CD14-positive monocyte (primary cell): ENCODE measurements at regions not wholly inside any gene's neighbourhood (a gene's known extent, or its start where the extent isn't known, plus 50 kb on each side); places are given as distances from the start of the nearest gene placed in this dataset.

Experiments
- DNase-seq, 3 donors: peaks; one replicate each; pipeline ENCODE4 v3.0.0-alpha.2; 2011 to 2022
- H2AFZ ChIP-seq: 2 replicates; pipeline ENCODE4 v1.6.0; 2012; ENCODE audit warnings: mild to moderate bottlenecking, low read depth, low read length, inconsistent platforms; ENCODE audit not compliant: insufficient read depth, poor library complexity, severe bottlenecking
- H3K27ac ChIP-seq, 2 donors: 1 replicate in 1 of 2; 2 replicates in 1 of 2; pipeline ENCODE4 v1.5.1; 2012 to 2013; ENCODE audit warnings: low read length in 2 of 2, control low read depth in 1 of 2, inconsistent platforms in 1 of 2, low read depth in 1 of 2, mild to moderate bottlenecking in 1 of 2
- H3K27me3 ChIP-seq, 2 donors: one replicate each; pipeline versions ENCODE4 v1.6.0 to v1.6.1; 2011 to 2013; ENCODE audit warnings: low read length in 2 of 2; ENCODE audit not compliant: control insufficient read depth in 2 of 2, insufficient read depth in 2 of 2
- H3K36me3 ChIP-seq, 2 donors: replicated peaks in 1 of 2; 1 replicate in 1 of 2; 2 replicates in 1 of 2; pipeline versions ENCODE4 v1.5.1 to v1.6.1; 2012 to 2013; ENCODE audit warnings: low read length in 2 of 2, control low read depth in 1 of 2, inconsistent platforms in 1 of 2, mild to moderate bottlenecking in 1 of 2; ENCODE audit not compliant: insufficient read depth in 2 of 2, control insufficient read depth in 1 of 2
- H3K4me1 ChIP-seq, 2 donors: 1 replicate in 1 of 2; 2 replicates in 1 of 2; pipeline versions ENCODE4 v1.5.1 to v1.6.1; 2012 to 2013; ENCODE audit warnings: low read length in 2 of 2, control low read depth in 1 of 2, inconsistent platforms in 1 of 2, mild to moderate bottlenecking in 1 of 2, moderate library complexity in 1 of 2; ENCODE audit not compliant: insufficient read depth in 2 of 2, control insufficient read depth in 1 of 2
- H3K4me2 ChIP-seq: replicated peaks from 2 replicates; pipeline ENCODE3; 2012; ENCODE audit warnings: low read length, moderate library complexity, mild to moderate bottlenecking; ENCODE audit not compliant: poor library complexity, severe bottlenecking; ENCODE audit errors: extremely low read depth
- H3K4me3 ChIP-seq, 3 experiments: fragments of 200-600 bp in 1 of 3; sonication (generic) in 1 of 3; replicated peaks in 1 of 3; 1 replicate in 2 of 3; 2 replicates in 1 of 3; pipeline ENCODE4 v1.5.1; 2011 to 2013; ENCODE audit warnings: low read length in 3 of 3, mild to moderate bottlenecking in 3 of 3, control low read depth in 2 of 3, low read depth in 2 of 3, inconsistent platforms in 1 of 3, moderate library complexity in 1 of 3
- H3K79me2 ChIP-seq: 2 replicates; pipeline ENCODE4 v1.6.0; 2012; ENCODE audit warnings: mild to moderate bottlenecking, control low read depth, inconsistent platforms, low read length, moderate library complexity; ENCODE audit not compliant: insufficient read depth
- H3K9ac ChIP-seq: 2 replicates; pipeline ENCODE4 v1.6.0; 2017; ENCODE audit warnings: low read length, mild to moderate bottlenecking; ENCODE audit not compliant: insufficient read depth, poor library complexity, severe bottlenecking
- H3K9me3 ChIP-seq, 2 donors: replicated peaks in 1 of 2; 1 replicate in 1 of 2; 2 replicates in 1 of 2; pipeline versions ENCODE4 v1.5.1 to v1.6.1; 2012 to 2013; ENCODE audit warnings: low read length in 2 of 2, control low read depth in 1 of 2; ENCODE audit not compliant: control insufficient read depth in 1 of 2, insufficient read depth in 1 of 2
- H4K20me1 ChIP-seq: 2 replicates; pipeline ENCODE4 v1.6.0; 2012; ENCODE audit warnings: mild to moderate bottlenecking, low read length, control low read depth, moderate library complexity; ENCODE audit not compliant: insufficient read depth
- H3K27ac Mint-ChIP-seq, 7 donors: one replicate each; pipeline ENCODE4 v1.8.0; 2020; ENCODE audit warnings: mild to moderate bottlenecking in 7 of 7, mixed read lengths in 7 of 7, moderate library complexity in 6 of 7, inconsistent platforms in 2 of 7
- H3K27me3 Mint-ChIP-seq, 3 donors: one replicate each; pipeline ENCODE4 v1.8.0; 2021 to 2022; ENCODE audit warnings: low read depth in 3 of 3, mild to moderate bottlenecking in 3 of 3, mixed read lengths in 3 of 3, moderate library complexity in 3 of 3, inconsistent platforms in 1 of 3
- H3K36me3 Mint-ChIP-seq, 2 donors: one replicate each; pipeline ENCODE4 v1.8.0; 2020; ENCODE audit warnings: mixed read lengths in 2 of 2, inconsistent platforms in 1 of 2, mild to moderate bottlenecking in 1 of 2
- H3K4me1 Mint-ChIP-seq: one replicate; pipeline ENCODE4 v1.8.0; 2020; ENCODE audit warnings: mild to moderate bottlenecking, mixed read lengths
- H3K4me3 Mint-ChIP-seq, 2 donors: one replicate each; pipeline ENCODE4 v1.8.0; 2020; ENCODE audit warnings: mild to moderate bottlenecking in 2 of 2, mixed read lengths in 2 of 2, moderate library complexity in 1 of 2
- H3K9me3 Mint-ChIP-seq, 7 donors: one replicate each; pipeline ENCODE4 v1.8.0; 2020 to 2022; ENCODE audit warnings: mixed read lengths in 7 of 7, mild to moderate bottlenecking in 6 of 7, moderate library complexity in 6 of 7, inconsistent platforms in 2 of 7
- WGBS: methylation state at CpG from one replicate; pipeline ENCODE4 v1.1.5; 2013; ENCODE audit warnings: missing lambda C conversion rate; ENCODE audit not compliant: insufficient coverage; 5-methylcytosine and 5-hydroxymethylcytosine counted together
- intact Hi-C, 2 donors: fragments of 100-400 bp; cut with micrococcal nuclease; formaldehyde crosslinking; loops; one replicate each; pipeline versions ENCODE4 v1.15.0 to v1.15.1; 2023
- TF ChIP-seq, protein P1 (sequence below): fragments of 200-600 bp; IDR thresholded peaks from one replicate; pipeline ENCODE4 v1.8.0; 2022; ENCODE audit warnings: antibody characterized with exemption, mild to moderate bottlenecking

DNA sequence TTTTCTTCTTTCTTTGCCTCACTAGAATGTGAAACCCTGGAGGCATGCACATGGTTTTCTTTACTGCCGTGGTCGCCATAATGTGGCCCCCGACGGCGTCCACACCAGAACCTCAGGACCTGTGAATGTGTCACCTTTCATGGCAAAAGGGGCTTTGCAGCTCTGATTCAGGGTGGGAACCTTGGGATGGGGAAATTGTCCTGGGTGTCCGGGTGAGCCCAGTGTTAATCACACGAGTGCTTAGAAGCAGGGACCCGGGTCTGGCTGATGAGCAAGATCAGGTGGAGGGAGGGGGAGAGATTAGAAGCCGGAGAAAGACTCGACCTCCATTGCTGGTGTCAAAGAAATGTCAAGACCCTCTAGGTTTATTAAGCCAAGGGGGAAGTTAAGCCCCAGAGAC is 74.7 kb upstream of the SHISAL1 start:
- Mint-ChIP-seq H3K27me3 (peaks cover 6 to 9% (median 8%) of the 10 kb centered on the region in 3 donors), H3K4me3 (no peak overlapping the region), H3K36me3 (no peaks in the 10 kb centered on the region), H3K4me1 (no peaks in the 10 kb centered on the region), H3K27ac (no peak overlapping the region), H3K9me3 (peaks cover 0 to 3% (median 0%) of the 10 kb centered on the region in 7 donors)
- Histone ChIP-seq H3K27ac (no peak overlapping the region), H3K4me3 (no peak overlapping the region), H2AFZ (no peak overlapping the region), H3K9me3 (no peaks in the 10 kb centered on the region), H3K4me1 (no peaks in the 10 kb centered on the region), H3K79me2 (no peaks in the 10 kb centered on the region), H3K27me3 (peaks cover 0 to 4% of the 10 kb centered on the region in 2 donors), H4K20me1 (no peaks in the 10 kb centered on the region), H3K9ac (no peak overlapping the region), H3K36me3 (no peaks in the 10 kb centered on the region), H3K4me2 (no peak overlapping the region)
- intact Hi-C loops: no loop called here
- DNase-seq: no peak
- WGBS: 84% methylated on average over 6 of the region's 10 CpGs
- TF ChIP-seq, protein P1, sequence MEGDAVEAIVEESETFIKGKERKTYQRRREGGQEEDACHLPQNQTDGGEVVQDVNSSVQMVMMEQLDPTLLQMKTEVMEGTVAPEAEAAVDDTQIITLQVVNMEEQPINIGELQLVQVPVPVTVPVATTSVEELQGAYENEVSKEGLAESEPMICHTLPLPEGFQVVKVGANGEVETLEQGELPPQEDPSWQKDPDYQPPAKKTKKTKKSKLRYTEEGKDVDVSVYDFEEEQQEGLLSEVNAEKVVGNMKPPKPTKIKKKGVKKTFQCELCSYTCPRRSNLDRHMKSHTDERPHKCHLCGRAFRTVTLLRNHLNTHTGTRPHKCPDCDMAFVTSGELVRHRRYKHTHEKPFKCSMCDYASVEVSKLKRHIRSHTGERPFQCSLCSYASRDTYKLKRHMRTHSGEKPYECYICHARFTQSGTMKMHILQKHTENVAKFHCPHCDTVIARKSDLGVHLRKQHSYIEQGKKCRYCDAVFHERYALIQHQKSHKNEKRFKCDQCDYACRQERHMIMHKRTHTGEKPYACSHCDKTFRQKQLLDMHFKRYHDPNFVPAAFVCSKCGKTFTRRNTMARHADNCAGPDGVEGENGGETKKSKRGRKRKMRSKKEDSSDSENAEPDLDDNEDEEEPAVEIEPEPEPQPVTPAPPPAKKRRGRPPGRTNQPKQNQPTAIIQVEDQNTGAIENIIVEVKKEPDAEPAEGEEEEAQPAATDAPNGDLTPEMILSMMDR: no peak

DNA sequence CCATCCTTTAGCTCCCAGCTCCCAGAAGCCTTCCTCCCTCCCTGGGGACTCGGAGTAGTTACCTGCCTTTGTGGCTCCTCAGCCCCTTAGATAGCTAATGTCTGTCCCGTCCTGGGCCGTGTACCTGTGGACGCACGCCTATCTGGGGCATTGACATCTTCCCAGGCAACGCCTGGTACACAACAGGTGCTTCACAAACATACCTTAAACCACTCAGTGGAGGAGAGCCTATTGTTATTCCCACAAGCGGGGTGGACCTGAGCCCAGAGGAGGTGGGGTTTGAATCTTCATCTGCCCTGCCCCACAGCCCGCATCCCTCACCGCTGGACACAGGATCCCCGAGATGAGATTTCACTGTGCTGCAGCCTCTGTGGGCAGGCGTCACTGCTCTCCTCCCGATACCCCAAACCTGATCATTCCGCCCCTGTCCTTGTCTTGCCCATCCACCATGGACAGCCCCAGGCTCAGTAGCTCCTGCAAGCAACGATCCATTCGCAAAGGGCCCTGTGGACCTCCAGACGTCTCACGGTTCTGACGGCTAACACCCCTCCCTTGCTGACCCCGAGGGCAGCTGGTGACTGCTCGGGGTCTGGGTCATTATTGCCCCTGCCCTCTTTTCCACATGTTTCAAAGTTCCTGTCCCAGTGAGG is 73.8 kb upstream of the SHISAL1 start:
- no peak overlapping the region for H3K4me3 ChIP-seq
- no peak overlapping the region for H3K9ac ChIP-seq
- no peak overlapping the region for H2AFZ ChIP-seq
- H3K9me3 ChIP-seq: no peaks in the 10 kb centered on the region
- H3K27me3 ChIP-seq: peaks cover 0 to 4% of the 10 kb centered on the region in 2 donors
- no peak overlapping the region for H3K4me2 ChIP-seq
- H3K36me3 ChIP-seq: no peaks in the 10 kb centered on the region
- 84% methylated on average over 16 of the region's 20 CpGs for WGBS
- no peaks in the 10 kb centered on the region for H4K20me1 ChIP-seq
- no peaks in the 10 kb centered on the region for H3K79me2 ChIP-seq
- peaks cover 6 to 9% (median 8%) of the 10 kb centered on the region in 3 donors for H3K27me3 Mint-ChIP-seq
- no peak for DNase-seq
- peaks cover 0 to 3% (median 0%) of the 10 kb centered on the region in 7 donors for H3K9me3 Mint-ChIP-seq
- H3K27ac ChIP-seq: no peak overlapping the region
- H3K4me1 Mint-ChIP-seq: no peaks in the 10 kb centered on the region
- peak overlapping the region in 1 of 7 donors; percentile 36 for H3K27ac Mint-ChIP-seq
- H3K4me3 Mint-ChIP-seq: no peak overlapping the region
- TF ChIP-seq, protein P1: no peak
- intact Hi-C loops: no loop called here
- H3K36me3 Mint-ChIP-seq: no peaks in the 10 kb centered on the region
- H3K4me1 ChIP-seq: no peaks in the 10 kb centered on the region
